Caco-2 (cell line): ENCODE measurements at regions not wholly inside any gene's neighbourhood (a gene's known extent, or its start where the extent isn't known, plus 50 kb on each side); places are given as distances from the start of the nearest gene placed in this dataset.
A peak's percentile ranks its signal among the peaks of the same experiment; 100 is the strongest.

Experiments used
- BruUV-seq: library from RNA; stranded (reverse); fragments of 400-500 nt; replicated peaks from 2 replicates; lab custom pipeline; 2021; lab: Mats Ljungman, UMichigan
- CTCF ChIA-PET: fragments of 300-600 bp; sonication (Branson Sonifier 250); formaldehyde crosslinking; loops from one replicate; lab custom pipeline; 2022; ENCODE audit warnings: antibody characterized with exemption; lab: Charles Lee
- POLR2A ChIA-PET: fragments of 300-600 bp; sonication (Branson Sonifier 250); formaldehyde crosslinking; loops from one replicate; lab custom pipeline; 2022; ENCODE audit warnings: antibody characterized with exemption; lab: Charles Lee
- DNase-seq, 2 experiments: peaks; one replicate each; pipeline versions ENCODE4 v3.0.0 to v3.0.0-alpha.2; 2020 to 2022
- H3K27me3 ChIP-seq: replicated peaks from 2 replicates; pipeline ENCODE4 v1.6.0; 2011; ENCODE audit warnings: low read length; ENCODE audit not compliant: control insufficient read depth, insufficient read depth
- H3K36me3 ChIP-seq: 2 replicates; pipeline ENCODE4 v1.5.1; 2011; ENCODE audit warnings: low read length; ENCODE audit not compliant: control insufficient read depth, insufficient read depth
- H3K4me1 ChIP-seq: fragments of 250-450 bp; sonication (Bioruptor Pico); 2 replicates; pipeline ENCODE4 v1.5.1; 2020; ENCODE audit warnings: mild to moderate bottlenecking
- H3K4me3 ChIP-seq: 2 replicates; pipeline ENCODE4 v1.5.1; 2011; ENCODE audit warnings: low read depth, mild to moderate bottlenecking, control low read depth, low read length
- H3K9me3 ChIP-seq: fragments of 250-450 bp; sonication (Bioruptor Pico); 2 replicates; pipeline ENCODE4 v1.5.1; 2020; ENCODE audit warnings: mild to moderate bottlenecking, moderate library complexity
- H3K27ac Mint-ChIP-seq: one replicate; pipeline ENCODE4 v1.8.0; 2022; ENCODE audit warnings: mixed read lengths; ENCODE audit not compliant: unreplicated experiment
- H3K27me3 Mint-ChIP-seq: one replicate; pipeline ENCODE4 v1.8.0; 2022; ENCODE audit warnings: mixed read lengths; ENCODE audit not compliant: insufficient read depth, unreplicated experiment
- H3K36me3 Mint-ChIP-seq: one replicate; pipeline ENCODE4 v1.8.0; 2022; ENCODE audit warnings: mild to moderate bottlenecking, mixed read lengths; ENCODE audit not compliant: insufficient read depth, unreplicated experiment
- H3K4me1 Mint-ChIP-seq: one replicate; pipeline ENCODE4 v1.8.0; 2022; ENCODE audit warnings: low read depth, mixed read lengths; ENCODE audit not compliant: unreplicated experiment
- H3K4me3 Mint-ChIP-seq: one replicate; pipeline ENCODE4 v1.8.0; 2022; ENCODE audit warnings: mild to moderate bottlenecking, moderate library complexity, mixed read lengths; ENCODE audit not compliant: unreplicated experiment
- H3K9me3 Mint-ChIP-seq: one replicate; pipeline ENCODE4 v1.8.0; 2022; ENCODE audit warnings: mixed read lengths; ENCODE audit not compliant: unreplicated experiment
- intact Hi-C: fragments of 100-400 bp; cut with micrococcal nuclease; formaldehyde crosslinking; loops from one replicate; pipeline ENCODE4 v1.10.0; 2022; ENCODE audit not compliant: unreplicated experiment
- TF ChIP-seq, protein P1 (sequence below), 2 experiments: fragments of 200-600 bp in 1 of 2; IDR thresholded peaks; 1 replicate in 1 of 2; 2 replicates in 1 of 2; pipeline versions ENCODE4 v1.5.1 to v1.8.0; 2011 to 2022; ENCODE audit warnings: antibody characterized with exemption in 1 of 2, control low read depth in 1 of 2, inconsistent platforms in 1 of 2, low read depth in 1 of 2, low read length in 1 of 2, mild to moderate bottlenecking in 1 of 2, moderate library complexity in 1 of 2; ENCODE audit not compliant: insufficient read depth in 1 of 2, severe bottlenecking in 1 of 2, unreplicated experiment in 1 of 2

DNA sequence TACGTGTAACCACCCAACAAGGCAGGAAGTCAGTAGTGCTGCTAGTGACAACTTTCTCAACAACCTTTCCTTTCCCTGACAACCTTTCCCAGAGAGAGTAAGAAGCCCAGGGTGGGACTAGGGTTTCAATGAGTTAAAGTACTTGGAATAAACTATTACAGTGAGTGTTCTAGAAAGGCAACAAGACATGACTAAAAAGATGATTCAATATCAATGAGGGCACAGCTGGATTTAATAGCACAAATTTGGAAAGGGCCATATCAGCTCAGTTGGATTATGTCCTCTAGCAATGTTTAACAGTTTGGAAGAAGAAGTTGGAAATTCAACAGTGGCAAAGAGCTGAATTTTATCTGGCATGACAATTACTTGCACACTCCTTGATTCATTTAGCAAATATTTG lies 90.4 kb upstream of the GRIN2B start:
- peaks cover 9% of the 10 kb centered on the region for H3K4me1 ChIP-seq
- TF ChIP-seq, protein P1, sequence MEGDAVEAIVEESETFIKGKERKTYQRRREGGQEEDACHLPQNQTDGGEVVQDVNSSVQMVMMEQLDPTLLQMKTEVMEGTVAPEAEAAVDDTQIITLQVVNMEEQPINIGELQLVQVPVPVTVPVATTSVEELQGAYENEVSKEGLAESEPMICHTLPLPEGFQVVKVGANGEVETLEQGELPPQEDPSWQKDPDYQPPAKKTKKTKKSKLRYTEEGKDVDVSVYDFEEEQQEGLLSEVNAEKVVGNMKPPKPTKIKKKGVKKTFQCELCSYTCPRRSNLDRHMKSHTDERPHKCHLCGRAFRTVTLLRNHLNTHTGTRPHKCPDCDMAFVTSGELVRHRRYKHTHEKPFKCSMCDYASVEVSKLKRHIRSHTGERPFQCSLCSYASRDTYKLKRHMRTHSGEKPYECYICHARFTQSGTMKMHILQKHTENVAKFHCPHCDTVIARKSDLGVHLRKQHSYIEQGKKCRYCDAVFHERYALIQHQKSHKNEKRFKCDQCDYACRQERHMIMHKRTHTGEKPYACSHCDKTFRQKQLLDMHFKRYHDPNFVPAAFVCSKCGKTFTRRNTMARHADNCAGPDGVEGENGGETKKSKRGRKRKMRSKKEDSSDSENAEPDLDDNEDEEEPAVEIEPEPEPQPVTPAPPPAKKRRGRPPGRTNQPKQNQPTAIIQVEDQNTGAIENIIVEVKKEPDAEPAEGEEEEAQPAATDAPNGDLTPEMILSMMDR (IDR thresholded peaks at IDR 0.05; ENCODE audit: insufficient read depth in 1 of 2, low read depth in 1 of 2, low read length in 1 of 2, severe bottlenecking in 1 of 2, unreplicated experiment in 1 of 2), result no peak
- CTCF ChIA-PET, result no interaction called here
- POLR2A ChIA-PET, result interaction anchor here (0.5 kb wide), 1 partner anchor 232 kb away, joined by 3 read pairs; no protein-coding TSS in a partner anchor
- no TSS peak for BruUV-seq
- no peak overlapping the region for H3K4me3 Mint-ChIP-seq
- intact Hi-C loops, result no loop called here
- H3K4me3 ChIP-seq, result no peak overlapping the region
- no peaks in the 10 kb centered on the region for H3K36me3 Mint-ChIP-seq
- H3K27ac Mint-ChIP-seq, result no peak overlapping the region
- no peak for DNase-seq
- peaks cover 4% of the 10 kb centered on the region for H3K9me3 Mint-ChIP-seq
- no peaks in the 10 kb centered on the region for H3K36me3 ChIP-seq
- peaks cover 4% of the 10 kb centered on the region; the same call in 1 of the 2 replicates for H3K9me3 ChIP-seq
- no peaks in the 10 kb centered on the region for H3K27me3 Mint-ChIP-seq
- H3K4me1 Mint-ChIP-seq, result peaks cover 7% of the 10 kb centered on the region
- H3K27me3 ChIP-seq, result no peaks in the 10 kb centered on the region

DNA sequence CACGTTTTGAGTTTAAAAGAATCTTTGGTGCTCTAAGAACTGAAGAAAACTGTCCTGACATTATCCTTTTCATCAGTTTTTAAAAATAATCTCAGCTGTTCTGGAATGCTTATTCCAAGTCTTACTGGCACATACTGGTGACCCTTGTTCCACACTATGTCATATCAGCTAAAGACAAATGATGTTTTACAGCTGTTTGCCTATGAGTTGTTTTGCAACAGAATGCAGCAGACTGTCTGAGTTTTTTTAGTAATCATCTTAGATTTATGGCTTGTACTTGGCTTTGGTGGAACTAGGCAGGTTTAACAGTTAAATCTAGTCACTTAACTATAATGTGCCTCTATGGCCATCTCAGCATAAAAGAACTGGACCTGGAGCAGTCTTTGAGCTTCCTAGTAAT lies 91.6 kb upstream of the GRIN2B start:
- Mint-ChIP-seq H3K9me3 (peaks cover 10% of the 10 kb centered on the region), H3K27me3 (no peaks in the 10 kb centered on the region), H3K4me1 (peaks cover 7% of the 10 kb centered on the region)

DNA sequence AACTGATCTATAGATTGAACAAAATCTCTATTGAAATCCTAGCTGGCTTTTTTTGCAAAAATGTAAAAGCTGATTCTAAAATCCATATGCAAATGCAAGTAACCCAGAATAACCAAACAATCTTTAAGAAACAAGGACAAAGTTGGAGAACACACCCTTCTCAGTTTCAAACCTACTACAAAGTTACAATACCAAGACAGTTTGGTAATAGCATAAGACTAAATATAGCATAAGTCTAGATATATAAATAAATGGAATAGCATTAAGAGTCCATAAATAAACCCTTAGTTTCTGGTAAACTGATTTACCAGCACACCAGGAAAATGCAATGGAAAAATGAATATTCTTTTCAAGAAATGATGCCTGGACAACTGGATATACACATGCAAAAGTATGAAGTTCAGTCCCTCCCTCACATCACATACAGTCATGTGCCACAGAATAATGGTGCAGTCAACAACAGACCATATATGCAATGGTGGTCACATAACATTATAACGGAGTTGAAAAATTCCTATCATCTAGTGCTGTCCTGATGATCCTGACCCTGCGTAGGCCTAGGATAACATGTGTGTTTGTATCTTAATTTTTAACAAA lies 94.5 kb upstream of the GRIN2B start:
- Mint-ChIP-seq H3K27ac (no peak overlapping the region), H3K9me3 (peaks cover 10% of the 10 kb centered on the region), H3K27me3 (no peaks in the 10 kb centered on the region), H3K36me3 (no peaks in the 10 kb centered on the region), H3K4me1 (peaks cover 7% of the 10 kb centered on the region), H3K4me3 (no peak overlapping the region)
- no peaks in the 10 kb centered on the region for H3K36me3 ChIP-seq
- peaks cover 9% of the 10 kb centered on the region for H3K4me1 ChIP-seq
- no TSS peak for BruUV-seq
- no peak overlapping the region for H3K4me3 ChIP-seq
- H3K9me3 ChIP-seq, result peaks cover 6% of the 10 kb centered on the region; the same call in 1 of the 2 replicates
- no peak for DNase-seq
- TF ChIP-seq, protein P1 (IDR thresholded peaks at IDR 0.05; ENCODE audit: insufficient read depth in 1 of 2, low read depth in 1 of 2, low read length in 1 of 2, severe bottlenecking in 1 of 2, unreplicated experiment in 1 of 2), result no peak
- POLR2A ChIA-PET, result no interaction called here
- CTCF ChIA-PET, result no interaction called here
- intact Hi-C loops, result no loop called here
- no peaks in the 10 kb centered on the region for H3K27me3 ChIP-seq

More for the DNA sequence above, 91.6 kb upstream of the GRIN2B start:
- DNase-seq, result peak in 1 of 2 experiments; percentile 29
- Histone ChIP-seq H3K4me3 (no peak overlapping the region), H3K4me1 (peaks cover 9% of the 10 kb centered on the region), H3K36me3 (no peaks in the 10 kb centered on the region), H3K27me3 (no peaks in the 10 kb centered on the region), H3K9me3 (peaks cover 6% of the 10 kb centered on the region; the same call in 1 of the 2 replicates)
- Mint-ChIP-seq H3K4me3 (no peak overlapping the region), H3K27ac (no peak overlapping the region), H3K36me3 (no peaks in the 10 kb centered on the region)
- no TSS peak for BruUV-seq
- intact Hi-C loops, result no loop called here
- POLR2A ChIA-PET, result no interaction called here
- CTCF ChIA-PET, result interaction anchor here (0.8 kb wide), 1 partner anchor 91 kb away, joined by 6 read pairs; no protein-coding TSS in a partner anchor
- TF ChIP-seq, protein P1 (IDR thresholded peaks at IDR 0.05; ENCODE audit: insufficient read depth in 1 of 2, low read depth in 1 of 2, low read length in 1 of 2, severe bottlenecking in 1 of 2, unreplicated experiment in 1 of 2), result no peak
